ENCODE measurements at regions not wholly inside any gene's neighbourhood (a gene's known extent, or its start where the extent isn't known, plus 50 kb on each side); places are given as distances from the start of the nearest gene placed in this dataset.

GRCh38 chr16:5581908-5582307 is 484.3 kb upstream of the EEF2KMT start:
- TF ChIP-seq CTCF (IDR thresholded peaks at IDR 0.05; ENCODE audit: low read depth, low read length) (no peak), POLR2A (IDR thresholded peaks at IDR 0.05; ENCODE audit: extremely low read depth, insufficient read length) (no peak), MAX (IDR thresholded peaks at IDR 0.05; ENCODE audit: low read depth, low read length) (no peak), MYC (IDR thresholded peaks at IDR 0.05; ENCODE audit: low read depth, low read length) (no peak)
